Mesodermal cell (in vitro differentiated cells): ENCODE measurements at regions not wholly inside any gene's neighbourhood (a gene's known extent, or its start where the extent isn't known, plus 50 kb on each side); places are given as distances from the start of the nearest gene placed in this dataset.

Experiments
- H3K27ac ChIP-seq: 2 replicates; pipeline ENCODE4 v1.7.0; 2013; ENCODE audit warnings: mild to moderate bottlenecking, low read depth, low read length, moderate library complexity; ENCODE audit not compliant: severe bottlenecking
- H3K36me3 ChIP-seq: 2 replicates; pipeline ENCODE4 v1.7.1; 2013; ENCODE audit warnings: mild to moderate bottlenecking, low read length, moderate library complexity; ENCODE audit not compliant: control insufficient read depth, insufficient read depth
- H3K4me1 ChIP-seq: one replicate; pipeline ENCODE4 v1.7.1; 2013; ENCODE audit warnings: mild to moderate bottlenecking, low read length; ENCODE audit not compliant: insufficient read depth, control insufficient read depth, poor library complexity, severe bottlenecking
- H3K4me3 ChIP-seq: 2 replicates; pipeline ENCODE4 v1.7.0; 2013; ENCODE audit warnings: low read length, control low read depth, mild to moderate bottlenecking; ENCODE audit not compliant: insufficient read depth, poor library complexity, severe bottlenecking; ENCODE audit errors: extremely low read depth
- H3K9me3 ChIP-seq: 2 replicates; pipeline ENCODE4 v1.7.1; 2013; ENCODE audit warnings: mild to moderate bottlenecking, low read length, moderate library complexity; ENCODE audit not compliant: control insufficient read depth
- WGBS, 2 experiments: methylation state at CpG; one replicate each; pipeline ENCODE4 v1.1.5; 2013; ENCODE audit warnings: missing lambda C conversion rate in 2 of 2; ENCODE audit not compliant: insufficient coverage in 2 of 2; 5-methylcytosine and 5-hydroxymethylcytosine counted together

DNA sequence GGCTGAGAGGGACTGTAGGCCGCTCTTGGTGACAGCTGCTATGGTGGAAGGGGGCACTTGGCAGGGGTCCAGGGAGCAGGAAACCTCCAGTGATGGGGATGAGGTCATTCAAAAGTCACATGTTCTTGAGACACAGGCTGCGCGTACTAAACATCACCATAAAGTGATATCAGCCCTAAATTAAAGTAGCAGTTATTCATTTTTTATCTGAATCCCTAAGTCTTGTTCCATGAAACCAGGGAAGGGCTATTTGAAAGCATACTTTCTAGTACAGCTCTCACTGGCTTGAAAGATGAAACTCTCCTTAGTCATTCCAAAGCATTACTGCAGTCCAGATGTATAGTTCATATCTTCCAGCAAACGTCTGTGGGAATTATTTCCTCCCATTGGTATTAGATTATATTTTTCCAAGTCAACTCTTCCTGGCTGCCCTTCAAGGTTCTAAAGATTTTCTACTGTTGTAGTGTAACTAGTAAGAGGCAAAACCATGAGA lies 373.1 kb downstream of the CD109 start:
- no peaks in the 10 kb centered on the region for H3K4me1 ChIP-seq
- H3K27ac ChIP-seq: no peak overlapping the region
- H3K36me3 ChIP-seq: no peaks in the 10 kb centered on the region
- 82 to 83% methylated on average over 1 to 3 of the region's 4 CpGs for WGBS, 2 experiments
- no peak overlapping the region for H3K4me3 ChIP-seq
- no peaks in the 10 kb centered on the region for H3K9me3 ChIP-seq

DNA sequence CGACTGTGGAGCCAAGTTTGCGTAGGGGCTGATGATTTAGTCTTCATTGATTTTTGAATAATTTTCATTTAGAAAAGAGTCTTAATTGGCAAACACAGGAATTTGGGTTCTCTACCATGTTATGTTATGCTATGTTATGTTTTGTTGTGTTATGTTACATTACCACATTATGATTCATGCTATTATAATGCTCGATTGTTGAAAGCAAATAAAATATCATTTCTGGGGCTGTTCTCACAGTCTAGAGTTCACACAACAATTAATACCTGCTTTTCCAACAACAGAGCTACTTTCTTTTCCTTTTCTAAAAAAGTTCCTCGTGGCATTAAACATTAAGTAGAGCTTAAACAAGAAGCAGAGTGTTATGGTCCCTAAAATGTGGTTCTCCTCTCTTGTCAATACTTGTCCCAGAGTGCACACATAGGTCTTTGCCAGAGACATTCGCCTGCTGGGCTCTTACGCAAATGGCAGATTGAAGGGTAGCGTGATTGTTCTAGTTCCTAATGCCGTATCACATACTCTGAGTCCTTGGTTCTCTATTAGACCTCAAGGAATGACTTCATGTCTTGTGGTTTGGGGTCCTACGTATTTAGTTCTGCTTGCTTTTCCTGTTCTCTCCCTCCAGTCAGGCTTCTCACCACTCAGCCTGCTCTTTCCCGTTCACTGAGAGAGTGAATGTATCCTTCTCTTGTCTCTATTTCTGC lies 370.3 kb downstream of the CD109 start:
- no peaks in the 10 kb centered on the region for H3K4me1 ChIP-seq
- H3K27ac ChIP-seq: no peak overlapping the region
- no peaks in the 10 kb centered on the region for H3K9me3 ChIP-seq
- WGBS, 2 experiments: 92 to 100% methylated on average over 5 to 7 of the region's 10 CpGs
- H3K36me3 ChIP-seq: no peaks in the 10 kb centered on the region
- H3K4me3 ChIP-seq: no peak overlapping the region

DNA sequence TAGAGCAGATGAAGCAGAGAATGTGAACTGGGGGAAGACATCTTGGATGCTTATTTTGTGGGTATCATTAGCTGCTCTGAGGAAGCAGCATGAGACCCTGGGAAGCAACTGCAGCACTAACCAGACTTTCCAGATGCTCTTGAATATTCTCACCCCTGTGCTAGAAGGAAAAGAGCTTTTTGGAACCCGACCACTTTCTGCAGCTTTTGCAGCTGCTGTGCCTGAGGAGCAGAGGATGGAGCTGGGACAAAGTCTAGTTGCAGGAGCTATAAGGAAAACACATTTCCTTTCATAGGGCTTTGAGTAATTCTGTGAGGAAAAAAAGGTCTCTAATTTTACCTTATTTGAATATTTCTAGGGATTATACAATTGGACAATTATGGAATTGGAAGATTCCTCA lies 369.7 kb downstream of the CD109 start:
- no peak overlapping the region for H3K27ac ChIP-seq
- H3K9me3 ChIP-seq: no peaks in the 10 kb centered on the region
- no peaks in the 10 kb centered on the region for H3K4me1 ChIP-seq
- no CpG with 5 or more reads among the region's 1 CpG for WGBS, 2 experiments
- no peaks in the 10 kb centered on the region for H3K36me3 ChIP-seq
- H3K4me3 ChIP-seq: no peak overlapping the region

DNA sequence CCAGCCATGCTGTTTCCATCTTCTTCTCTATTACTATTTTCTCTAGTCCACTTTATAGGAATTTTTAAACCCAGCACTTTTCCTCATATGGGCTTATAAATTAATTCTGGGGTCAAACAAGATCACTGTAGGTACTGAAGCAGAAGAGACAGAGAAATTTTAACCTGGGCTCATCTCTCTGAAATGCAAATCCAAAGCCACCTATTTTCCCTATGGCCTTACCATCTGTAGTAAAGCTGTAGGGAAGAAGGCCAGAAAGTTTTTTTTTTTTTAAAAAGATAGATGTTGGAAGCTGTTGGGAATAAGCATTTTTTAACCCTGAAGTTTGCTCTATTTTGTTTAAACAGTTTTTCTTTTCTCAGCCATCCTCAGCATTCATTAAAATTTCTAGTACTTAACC lies 367.4 kb downstream of the CD109 start:
- no peaks in the 10 kb centered on the region for H3K36me3 ChIP-seq

DNA sequence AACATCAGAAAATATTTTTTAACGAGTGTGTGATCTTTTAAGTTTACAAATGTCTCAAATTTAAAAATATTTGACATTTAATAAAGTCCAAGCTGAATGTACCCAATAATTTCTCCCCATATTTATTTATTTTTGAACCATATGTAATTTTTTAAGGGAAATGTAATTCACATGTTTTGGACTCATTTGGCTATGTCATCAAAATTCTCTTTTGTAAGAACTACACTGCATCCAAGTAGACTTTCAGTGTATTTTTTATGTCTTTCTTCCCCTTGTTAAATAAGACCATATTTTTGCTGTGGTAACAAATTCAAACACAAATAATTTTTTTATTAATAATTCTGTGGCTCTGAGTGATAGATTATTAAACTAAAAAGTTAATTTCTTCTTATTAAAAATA lies 365.2 kb downstream of the CD109 start:
- no CpG with 5 or more reads among the region's 1 CpG for WGBS, 2 experiments
- Histone ChIP-seq H3K36me3 (no peaks in the 10 kb centered on the region), H3K4me1 (no peaks in the 10 kb centered on the region), H3K4me3 (no peak overlapping the region), H3K9me3 (no peaks in the 10 kb centered on the region), H3K27ac (no peak overlapping the region)

More for the DNA sequence above, 367.4 kb downstream of the CD109 start:
- Histone ChIP-seq H3K9me3 (no peaks in the 10 kb centered on the region), H3K4me1 (no peaks in the 10 kb centered on the region), H3K4me3 (no peak overlapping the region), H3K27ac (no peak overlapping the region)

DNA sequence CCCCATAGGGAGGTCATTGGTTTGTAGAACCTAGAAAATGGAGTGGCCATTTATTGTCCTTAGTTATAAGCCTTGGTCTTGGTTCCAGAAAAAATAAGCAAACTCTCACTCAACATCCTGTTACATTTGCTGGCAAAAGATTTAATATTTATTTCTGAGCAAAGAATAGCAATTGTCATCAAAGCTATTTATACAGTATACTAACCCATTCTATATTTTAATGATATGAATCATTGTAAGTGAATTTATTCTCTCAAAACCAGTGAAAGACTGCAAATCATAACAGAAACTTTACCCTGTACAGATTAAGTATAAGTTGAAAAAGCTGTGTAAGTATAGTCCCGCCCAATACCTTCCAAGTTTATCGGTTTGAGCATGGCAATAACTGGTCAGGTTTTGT lies 364.4 kb downstream of the CD109 start:
- Histone ChIP-seq H3K4me3 (no peak overlapping the region), H3K9me3 (no peaks in the 10 kb centered on the region), H3K4me1 (no peaks in the 10 kb centered on the region), H3K27ac (no peak overlapping the region), H3K36me3 (no peaks in the 10 kb centered on the region)
- WGBS, 2 experiments: 100% methylated on average over 1 of the region's 2 CpGs; no CpG with 5 or more reads in 1 of the 2 experiments

DNA sequence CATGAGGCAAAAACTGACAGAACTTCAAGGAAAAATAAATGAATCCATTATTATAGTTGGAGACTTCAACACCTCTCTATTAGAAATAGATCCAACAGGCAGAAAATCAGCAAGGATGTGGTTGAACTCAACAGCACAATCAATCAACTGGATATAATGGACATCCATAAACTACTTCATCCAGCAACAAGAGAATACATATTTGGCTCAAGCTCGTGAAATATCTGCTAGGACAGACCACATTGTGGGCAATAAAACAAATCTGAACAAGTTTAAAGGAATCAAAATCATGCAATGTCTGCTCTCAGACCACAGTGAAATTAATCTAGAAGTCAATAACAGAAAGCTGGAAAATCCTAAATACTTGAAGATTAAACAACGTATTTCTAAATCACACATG lies 362.6 kb downstream of the CD109 start:
- Histone ChIP-seq H3K36me3 (no peaks in the 10 kb centered on the region), H3K4me1 (no peaks in the 10 kb centered on the region), H3K9me3 (no peaks in the 10 kb centered on the region), H3K4me3 (no peak overlapping the region), H3K27ac (no peak overlapping the region)
- WGBS, 2 experiments: 75% methylated on average over 1 of the region's 2 CpGs; no CpG with 5 or more reads in 1 of the 2 experiments

DNA sequence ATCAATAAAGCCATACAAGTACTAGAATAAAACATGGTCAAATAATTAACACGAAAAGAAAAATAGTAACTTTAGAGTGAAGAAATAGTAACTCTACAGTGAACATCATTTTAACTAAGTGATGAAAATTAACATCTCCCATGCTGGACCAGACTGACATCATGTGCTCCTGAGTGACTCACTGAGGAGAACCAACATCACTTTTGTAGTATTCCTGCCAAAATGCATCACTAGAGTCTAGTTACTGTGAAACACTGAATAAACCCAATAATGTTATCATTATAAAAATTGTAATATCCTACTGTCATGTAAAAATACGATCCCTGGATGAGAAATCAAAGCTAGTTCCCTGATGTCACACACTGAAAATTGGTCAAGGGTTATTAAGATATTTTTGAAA lies 361.3 kb downstream of the CD109 start:
- Histone ChIP-seq H3K9me3 (no peaks in the 10 kb centered on the region), H3K36me3 (no peaks in the 10 kb centered on the region), H3K4me3 (no peak overlapping the region), H3K27ac (no peak overlapping the region), H3K4me1 (no peaks in the 10 kb centered on the region)
- WGBS, 2 experiments: no CpG with 5 or more reads among the region's 2 CpGs

DNA sequence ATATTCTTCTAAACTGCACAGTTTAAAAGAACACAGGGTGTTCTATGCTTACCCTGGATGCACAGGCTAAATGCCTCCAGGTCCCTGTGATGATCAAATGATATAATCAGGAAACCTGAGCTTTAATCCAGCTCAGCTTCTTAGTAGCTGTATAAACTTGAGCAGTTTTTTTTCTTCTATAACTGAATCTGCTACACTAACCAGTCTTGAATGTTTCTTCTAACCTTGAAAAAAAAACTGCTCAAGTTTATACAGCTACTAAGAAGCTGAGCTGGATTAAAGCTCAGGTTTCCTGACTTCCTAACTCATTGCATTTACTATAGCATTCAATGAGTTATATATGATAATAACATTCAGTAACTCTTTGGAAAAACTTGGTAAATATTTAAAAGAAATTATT lies 358.2 kb downstream of the CD109 start:
- Histone ChIP-seq H3K27ac (no peak overlapping the region), H3K36me3 (no peaks in the 10 kb centered on the region), H3K4me1 (no peaks in the 10 kb centered on the region), H3K4me3 (no peak overlapping the region), H3K9me3 (no peaks in the 10 kb centered on the region)

DNA sequence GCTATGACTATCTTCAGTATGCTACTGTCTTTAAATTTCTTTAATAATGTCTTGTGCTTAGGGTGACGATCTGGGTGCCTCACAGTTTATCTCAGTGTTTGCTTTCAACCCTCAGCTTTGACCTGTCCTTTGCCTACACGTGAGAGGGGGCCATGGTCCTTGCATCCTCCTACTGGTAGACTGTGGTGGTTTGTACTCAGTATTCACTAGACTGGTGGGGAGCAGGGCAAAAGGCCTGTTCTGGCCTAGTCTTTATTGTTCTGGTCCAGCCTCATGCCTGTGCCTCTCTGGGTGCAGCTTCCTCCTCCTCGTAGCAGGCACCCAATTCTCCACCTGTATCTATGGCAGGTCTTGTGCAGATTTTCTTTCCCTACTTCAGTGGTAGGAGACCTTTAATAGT lies 354.9 kb downstream of the CD109 start:
- Histone ChIP-seq H3K9me3 (no peaks in the 10 kb centered on the region), H3K4me1 (no peaks in the 10 kb centered on the region), H3K36me3 (no peaks in the 10 kb centered on the region), H3K4me3 (no peak overlapping the region), H3K27ac (no peak overlapping the region)
- WGBS, 2 experiments: 33% methylated on average over 1 of the region's 3 CpGs; no CpG with 5 or more reads in 1 of the 2 experiments

DNA sequence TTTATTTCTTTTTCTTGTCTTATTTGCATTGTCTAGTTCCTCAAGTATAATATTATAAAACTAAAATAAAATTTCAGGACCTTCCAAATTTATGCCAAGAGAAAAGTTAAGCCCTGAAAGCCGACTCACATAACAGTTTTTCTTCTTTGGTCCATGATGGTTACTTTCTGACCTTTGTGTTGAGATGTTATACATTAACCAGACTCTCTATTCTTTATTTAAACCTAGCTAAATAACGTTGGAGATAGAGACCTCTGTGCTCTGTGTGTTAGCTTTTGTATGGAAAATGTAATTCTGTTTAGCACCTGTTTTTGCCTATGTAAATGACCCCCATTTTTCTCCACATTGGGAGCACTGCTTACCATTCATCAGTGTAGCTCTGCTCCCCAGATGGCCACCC lies 352.4 kb downstream of the CD109 start:
- no peak overlapping the region for H3K27ac ChIP-seq
- no peaks in the 10 kb centered on the region for H3K9me3 ChIP-seq
- peaks cover 3% of the 10 kb centered on the region for H3K4me1 ChIP-seq
- H3K36me3 ChIP-seq: no peaks in the 10 kb centered on the region
- no CpG with 5 or more reads among the region's 2 CpGs for WGBS, 2 experiments
- H3K4me3 ChIP-seq: no peak overlapping the region
